H54 (cell line): ENCODE measurements at regions not wholly inside any gene's neighbourhood (a gene's known extent, or its start where the extent isn't known, plus 50 kb on each side); places are given as distances from the start of the nearest gene placed in this dataset.
"Not testable (repeated sequence)": the region's sequence is repeated elsewhere in the genome, so short reads cannot be mapped to it uniquely, and the experiment has no call there.

Experiments used
- DNase-seq: peaks from one replicate; pipeline ENCODE4 v3.0.0; 2011; ENCODE audit warnings: low spot score, mixed read lengths; ENCODE audit not compliant: insufficient read length
- FAIRE-seq: peaks from 3 replicates; lab custom pipeline; 2011; peaks lifted over from hg19 to GRCh38; lab: Jason Lieb, UNC
- POLR2A ChIP-seq: IDR thresholded peaks from 2 replicates; pipeline ENCODE4 v1.6.1; 2011; ENCODE audit warnings: low read depth, mild to moderate bottlenecking, low read length

- no peak for TF ChIP-seq POLR2A
- no peak for FAIRE-seq
- DNase-seq: no peak
These were observed 130.1 kb upstream of the ADRA1B start for GRCh38 chr5:159786201-159786600.

- FAIRE-seq (no peak), DNase-seq (no peak)
- TF ChIP-seq POLR2A: no peak
These were observed 129.2 kb upstream of the ADRA1B start for GRCh38 chr5:159786901-159787691.

DNA sequence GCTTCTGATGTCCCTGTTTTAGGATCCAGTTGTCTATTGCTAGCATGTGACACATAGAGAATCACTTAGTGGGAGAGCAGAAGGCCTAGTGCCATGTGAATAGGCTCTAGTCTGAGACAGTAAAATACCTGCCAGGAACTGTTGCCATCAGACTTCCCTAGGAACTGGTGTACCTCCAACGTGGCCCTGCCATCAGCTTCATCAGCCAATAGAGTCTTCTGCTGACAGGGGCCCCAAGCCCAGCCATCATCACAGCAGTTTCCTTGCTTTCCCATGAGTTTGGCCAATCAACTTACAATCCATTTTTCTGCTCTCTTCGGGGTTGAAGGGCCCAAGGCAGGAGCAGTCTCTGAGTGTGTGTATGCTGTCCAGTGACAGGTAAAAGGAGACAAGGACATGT is 128.4 kb upstream of the ADRA1B start:
- FAIRE-seq: no peak
- no peak for DNase-seq
- TF ChIP-seq POLR2A: no peak

DNA sequence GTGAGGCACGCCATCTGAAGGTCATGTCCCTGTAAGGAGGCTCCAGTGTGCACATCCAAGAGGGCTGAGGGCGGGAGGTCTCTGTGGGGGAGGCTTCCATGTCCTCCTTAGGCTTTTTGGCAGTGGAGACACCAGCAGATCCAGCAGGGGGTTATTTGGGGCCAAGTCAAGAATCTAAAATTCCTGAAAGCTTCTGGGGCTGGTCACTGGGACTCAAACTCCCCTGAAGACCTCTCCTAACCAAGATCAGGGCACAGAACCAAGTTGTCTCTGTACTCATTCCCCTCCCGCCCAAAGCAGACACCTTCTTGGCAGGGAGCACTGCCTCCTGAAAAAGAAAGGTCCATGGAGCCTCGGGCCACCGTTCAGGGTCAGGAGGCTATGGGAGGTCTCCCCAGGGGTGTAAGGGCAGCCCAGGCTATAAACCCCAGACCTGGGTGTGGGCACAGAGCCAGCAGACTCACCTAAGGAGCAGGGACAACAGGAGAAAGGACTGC is 127.4 kb upstream of the ADRA1B start:
- FAIRE-seq (no peak), DNase-seq (no peak)
- TF ChIP-seq POLR2A: no peak

DNA sequence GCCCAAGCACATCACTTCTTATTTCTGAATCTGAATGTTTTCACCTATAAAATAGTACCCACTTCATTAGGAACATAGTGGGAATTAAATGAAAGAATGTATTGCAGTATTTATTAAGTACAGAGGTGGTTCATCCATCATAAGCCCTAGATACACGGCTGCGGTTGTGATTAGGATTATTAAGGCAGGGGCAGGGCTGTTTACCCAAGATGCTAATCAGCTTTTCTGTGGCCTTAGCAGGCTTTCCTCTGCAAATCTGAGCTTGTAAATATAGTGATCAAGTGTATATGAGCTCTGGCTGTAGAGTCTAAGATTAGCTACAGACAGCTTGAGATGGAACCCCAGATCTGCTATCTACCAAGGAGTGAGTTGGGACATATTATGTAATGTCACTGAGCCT is 124.1 kb upstream of the ADRA1B start:
- no peak for DNase-seq
- no peak for FAIRE-seq
- no peak for TF ChIP-seq POLR2A

- no peak for FAIRE-seq
- TF ChIP-seq POLR2A: no peak
These were observed 118.9 kb upstream of the ADRA1B start for GRCh38 chr5:159797261-159797970.

DNA sequence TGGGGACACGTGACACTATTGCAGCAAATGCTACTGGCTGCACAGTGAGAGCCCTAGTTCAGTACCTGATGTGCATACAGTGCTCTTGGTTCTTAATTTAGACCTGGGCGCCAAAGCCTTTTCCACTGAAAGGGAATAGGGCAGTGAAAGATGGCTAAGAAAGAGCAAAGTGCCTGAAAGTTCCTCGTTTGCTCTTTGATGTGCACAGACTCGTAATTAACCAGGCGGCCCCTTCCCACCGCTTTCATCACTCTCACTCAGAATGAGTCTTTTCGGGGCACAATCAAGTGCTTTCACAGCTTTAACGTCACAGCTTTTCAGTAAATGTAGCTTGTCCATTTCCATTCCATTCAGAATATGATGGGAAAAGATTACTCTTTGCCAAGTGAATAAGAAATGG is 116.6 kb upstream of the ADRA1B start:
- no peak for TF ChIP-seq POLR2A
- DNase-seq: no peak
- no peak for FAIRE-seq

More at GRCh38 chr5:159797261-159797970, 118.9 kb upstream of the ADRA1B start:
- DNase-seq: no peak

DNA sequence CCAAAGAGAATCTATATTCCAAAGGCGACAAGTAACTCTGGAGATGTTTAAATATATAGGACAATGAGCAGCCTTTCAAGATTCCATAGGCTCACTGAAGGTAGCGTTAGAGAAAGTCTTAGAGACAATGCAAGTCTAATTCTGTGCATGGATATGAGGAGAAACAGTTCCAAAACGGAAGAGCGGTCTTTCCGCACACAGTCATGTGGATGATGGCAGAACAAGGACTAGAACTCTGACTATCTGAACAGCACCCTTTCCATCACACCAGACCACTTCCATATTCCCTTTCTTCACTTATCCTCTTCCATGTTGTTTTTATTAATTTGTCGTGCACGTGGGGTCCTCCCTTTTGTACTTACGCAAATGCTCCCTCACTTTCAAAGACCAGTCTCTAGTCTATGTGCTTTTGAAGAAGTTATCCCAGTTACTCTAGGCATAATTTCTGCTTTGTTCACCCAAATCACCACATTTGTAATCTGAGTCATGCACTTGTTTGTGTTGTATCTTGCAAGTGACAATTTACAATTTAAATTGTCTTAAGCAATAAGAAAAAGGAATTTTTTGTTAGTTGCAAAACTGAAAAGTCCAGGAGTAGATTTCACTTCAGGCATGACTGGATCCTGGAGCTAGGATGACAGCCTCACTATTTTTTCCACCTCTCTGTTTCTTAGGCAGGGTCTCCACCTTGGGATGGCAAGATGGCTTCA is 116.0 kb upstream of the ADRA1B start:
- TF ChIP-seq POLR2A: no peak
- no peak for FAIRE-seq
- DNase-seq: no peak

DNA sequence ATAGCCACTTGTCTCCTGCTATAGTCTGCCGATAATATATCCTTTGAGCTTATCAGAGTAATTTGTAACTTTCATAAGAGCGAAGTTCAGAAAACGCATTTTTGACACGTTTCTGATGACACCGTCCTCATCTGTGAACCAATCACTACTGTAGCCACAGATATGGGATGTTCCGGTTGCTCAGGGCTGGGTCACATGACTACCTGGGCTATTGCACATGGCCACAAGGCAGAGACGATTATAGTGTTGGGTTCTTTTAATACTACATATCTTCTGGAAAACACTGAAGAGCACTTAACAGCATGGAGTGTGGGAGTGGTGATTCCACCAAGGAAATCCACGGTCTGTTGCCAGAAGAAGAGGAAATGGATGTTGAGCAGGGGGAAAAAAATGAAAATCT is 115.0 kb upstream of the ADRA1B start:
- TF ChIP-seq POLR2A: no peak
- FAIRE-seq: no peak
- no peak for DNase-seq

DNA sequence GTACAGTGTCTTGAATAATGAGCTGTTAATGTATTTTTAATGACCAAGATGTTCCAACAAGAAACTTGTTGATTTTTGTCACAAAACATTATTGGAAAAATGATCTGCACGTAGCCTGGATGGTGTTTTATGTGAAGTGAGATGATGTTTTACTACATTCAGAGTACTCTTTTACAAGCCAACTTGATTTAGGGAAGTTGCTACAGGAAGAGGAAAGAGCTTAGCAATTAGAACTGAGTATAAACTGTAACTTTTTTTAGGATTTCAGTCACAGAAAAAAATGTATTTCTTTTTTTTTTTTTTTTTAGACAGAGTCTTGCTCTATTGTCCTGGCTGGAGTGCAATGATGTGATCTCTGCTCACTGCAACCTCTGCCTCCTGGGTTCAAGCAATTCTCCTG is 113.6 kb upstream of the ADRA1B start:
- TF ChIP-seq POLR2A: no peak

GRCh38 chr5:159804121-159804520 is 112.2 kb upstream of the ADRA1B start:
- TF ChIP-seq POLR2A: no peak
- no peak for FAIRE-seq
- DNase-seq: no peak

More for the DNA sequence above, 113.6 kb upstream of the ADRA1B start:
- DNase-seq (no peak), FAIRE-seq (no peak)

DNA sequence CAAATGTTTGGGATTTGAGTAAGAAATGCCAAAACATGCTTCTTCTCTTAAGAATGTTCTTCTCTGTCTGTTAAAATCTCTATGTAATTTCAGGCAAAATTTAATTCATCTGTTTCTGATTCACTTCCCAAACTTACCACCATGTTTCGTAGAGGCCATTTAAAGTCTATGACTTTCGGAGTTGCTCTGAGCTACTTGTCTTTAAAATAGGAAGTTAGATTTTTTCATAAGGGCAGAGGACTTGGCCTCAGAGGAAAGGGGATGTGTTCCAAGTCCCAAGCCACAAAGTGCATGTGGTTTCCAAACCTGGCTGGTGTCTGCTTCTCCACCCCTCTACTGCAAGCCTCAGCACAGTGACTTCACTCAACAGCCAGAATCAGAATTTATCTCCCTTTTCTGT is 111.3 kb upstream of the ADRA1B start:
- FAIRE-seq (no peak), DNase-seq (no peak)
- no peak for TF ChIP-seq POLR2A

DNA sequence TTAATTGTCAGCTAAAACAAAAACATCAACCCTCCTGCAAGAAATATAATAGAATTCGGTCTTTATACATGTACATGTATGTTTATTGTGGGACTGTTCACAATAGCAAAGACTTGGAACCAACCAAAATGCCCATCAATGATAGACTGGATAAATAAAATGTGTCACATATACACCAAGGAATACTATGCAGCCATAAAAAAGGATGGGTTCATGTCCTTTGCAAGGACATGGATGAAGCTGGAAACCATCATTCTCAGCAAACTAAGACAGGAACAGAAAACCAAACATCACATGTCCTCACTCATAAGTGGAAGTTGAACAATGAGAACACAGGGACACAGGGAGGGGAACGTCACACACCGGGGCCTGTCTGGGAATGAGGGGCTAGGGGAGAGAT is 109.1 kb upstream of the ADRA1B start:
- not testable (repeated sequence) for FAIRE-seq, DNase-seq

DNA sequence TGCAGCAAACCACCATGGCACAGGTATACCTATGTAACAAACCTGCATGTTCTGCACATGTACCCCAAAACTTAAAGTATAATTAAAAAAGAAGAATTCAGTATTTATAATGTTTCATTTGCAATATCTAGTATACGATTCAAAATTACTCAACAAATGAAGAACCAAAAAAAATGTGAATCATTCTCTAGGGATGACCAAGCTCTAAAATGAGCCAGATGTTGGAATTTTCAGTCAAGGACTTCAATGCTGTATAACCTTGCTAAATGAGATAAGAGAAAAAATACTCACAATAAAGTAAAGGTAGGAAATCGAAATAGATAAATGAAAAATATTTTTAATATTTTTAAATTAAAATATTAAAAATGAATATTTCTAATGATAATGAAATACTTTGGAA is 108.7 kb upstream of the ADRA1B start:
- FAIRE-seq: no peak
- DNase-seq: no peak
- no peak for TF ChIP-seq POLR2A

DNA sequence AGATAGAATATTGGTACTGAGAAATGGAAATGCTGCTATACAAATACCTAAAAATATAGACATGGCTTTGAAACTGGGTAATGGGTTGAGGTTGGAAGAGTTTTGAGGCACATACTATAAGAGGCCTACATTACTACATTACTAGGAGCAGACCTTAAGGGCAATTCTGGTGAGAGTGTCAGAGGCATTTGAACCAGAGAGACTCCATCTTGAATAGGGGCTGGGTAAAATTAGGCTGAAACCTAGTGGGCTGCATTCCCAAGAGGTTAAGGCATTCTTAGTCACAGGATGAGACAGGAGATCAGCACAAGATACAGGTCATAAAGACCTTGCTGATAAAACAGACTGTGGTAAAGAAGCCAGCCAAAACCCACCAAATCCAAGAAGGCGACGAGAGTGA is 104.6 kb upstream of the ADRA1B start:
- no peak for TF ChIP-seq POLR2A
- no peak for FAIRE-seq

DNA sequence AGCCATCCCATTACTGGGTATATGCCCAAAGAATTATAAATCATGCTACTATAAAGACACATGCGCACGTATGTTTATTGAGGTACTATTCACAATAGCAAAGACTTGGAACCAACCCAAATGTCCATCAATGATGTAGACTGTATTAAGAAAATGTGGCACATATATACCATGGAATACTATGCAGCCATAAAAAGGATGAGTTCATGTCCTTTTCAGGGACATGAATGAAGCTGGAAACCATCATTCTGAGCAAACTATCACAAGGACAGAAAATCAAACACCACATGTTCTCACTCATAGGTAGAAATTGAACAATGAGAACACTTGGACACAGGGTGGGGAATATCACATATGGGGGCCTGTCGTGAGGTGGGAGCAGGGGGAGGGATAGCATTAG is 103.5 kb upstream of the ADRA1B start:
- FAIRE-seq, DNase-seq: not testable (repeated sequence)

More for the DNA sequence above, 104.6 kb upstream of the ADRA1B start:
- DNase-seq: no peak
